K562 (cell line): ENCODE measurements at regions not wholly inside any gene's neighbourhood (a gene's known extent, or its start where the extent isn't known, plus 50 kb on each side); places are given as distances from the start of the nearest gene placed in this dataset.

ENCODE experiments used
- CSDE1 ChIP-seq, 2 experiments: fragments of 450-650 bp; IDR thresholded peaks; 2 replicates each; pipeline ENCODE4 v1.6.1; 2016; ENCODE audit warnings: mild to moderate bottlenecking in 1 of 2
- FOXJ2 ChIP-seq: fragments of 200-800 bp; sonication (Bioruptor generic); IDR thresholded peaks from 2 replicates; pipeline ENCODE4 v1.6.1; 2016; ENCODE audit warnings: missing genetic modification characterization, missing compliant biosample characterization
- FOXP1 ChIP-seq: sonication (generic); formaldehyde crosslinking; IDR thresholded peaks from 2 replicates; pipeline ENCODE4 v1.8.0; 2022; ENCODE audit warnings: mild to moderate bottlenecking, missing genetic modification reagents
- HNRNPL ChIP-seq: fragments of 200-400 bp; formaldehyde crosslinking; IDR thresholded peaks from 2 replicates; pipeline ENCODE4 v1.6.1; 2017; ENCODE audit warnings: low read depth, mild to moderate bottlenecking, low read length
- POLR2AphosphoS5 ChIP-seq: IDR thresholded peaks from 2 replicates; pipeline ENCODE4 v1.6.1; 2011; ENCODE audit warnings: mild to moderate bottlenecking, low read depth, low read length, moderate library complexity; ENCODE audit not compliant: control insufficient read depth, insufficient read depth
- SMC3 ChIP-seq: conservative IDR thresholded peaks from 2 replicates; pipeline ENCODE4 v1.6.1; 2011; ENCODE audit warnings: low read depth, low read length, improper control_type of control experiment; ENCODE audit not compliant: insufficient read depth
- ZNF766 ChIP-seq: fragments of 200-800 bp; sonication (Bioruptor generic); conservative IDR thresholded peaks from 2 replicates; pipeline ENCODE4 v1.6.1; 2016; ENCODE audit warnings: missing genetic modification characterization, missing compliant biosample characterization
- TF ChIP-seq, protein P1 (sequence below): fragments of 150-350 bp; conservative IDR thresholded peaks from 2 replicates; pipeline ENCODE4 v1.6.1; 2014; ENCODE audit warnings: low read length
- TF ChIP-seq, protein P2 (sequence below), 2 experiments: IDR thresholded peaks; 2 replicates each; pipeline ENCODE4 v1.6.1; 2011; ENCODE audit warnings: borderline replicate concordance in 1 of 2, control low read depth in 1 of 2, low read depth in 1 of 2, low read length in 1 of 2, mild to moderate bottlenecking in 1 of 2, mixed read lengths in 1 of 2, moderate library complexity in 1 of 2; ENCODE audit not compliant: insufficient read depth in 1 of 2, insufficient read length in 1 of 2, poor library complexity in 1 of 2, severe bottlenecking in 1 of 2; ENCODE audit errors: extremely low read depth in 1 of 2
- TF ChIP-seq, protein P3 (sequence below): sonication (generic); formaldehyde crosslinking; IDR thresholded peaks from 2 replicates; pipeline ENCODE4 v1.8.1; 2023; ENCODE audit warnings: mild to moderate bottlenecking, missing genetic modification reagents
- TF ChIP-seq, protein P4 (sequence below): fragments of 250-450 bp; sonication (Bioruptor Pico); IDR thresholded peaks from 2 replicates; pipeline ENCODE4 v1.5.0; 2021; ENCODE audit warnings: mild to moderate bottlenecking, borderline replicate concordance
- TF ChIP-seq, protein P5 (sequence below): fragments of 200-800 bp; sonication (Bioruptor generic); IDR thresholded peaks from 2 replicates; pipeline ENCODE4 v1.6.1; 2016; ENCODE audit warnings: missing genetic modification characterization, missing compliant biosample characterization

DNA sequence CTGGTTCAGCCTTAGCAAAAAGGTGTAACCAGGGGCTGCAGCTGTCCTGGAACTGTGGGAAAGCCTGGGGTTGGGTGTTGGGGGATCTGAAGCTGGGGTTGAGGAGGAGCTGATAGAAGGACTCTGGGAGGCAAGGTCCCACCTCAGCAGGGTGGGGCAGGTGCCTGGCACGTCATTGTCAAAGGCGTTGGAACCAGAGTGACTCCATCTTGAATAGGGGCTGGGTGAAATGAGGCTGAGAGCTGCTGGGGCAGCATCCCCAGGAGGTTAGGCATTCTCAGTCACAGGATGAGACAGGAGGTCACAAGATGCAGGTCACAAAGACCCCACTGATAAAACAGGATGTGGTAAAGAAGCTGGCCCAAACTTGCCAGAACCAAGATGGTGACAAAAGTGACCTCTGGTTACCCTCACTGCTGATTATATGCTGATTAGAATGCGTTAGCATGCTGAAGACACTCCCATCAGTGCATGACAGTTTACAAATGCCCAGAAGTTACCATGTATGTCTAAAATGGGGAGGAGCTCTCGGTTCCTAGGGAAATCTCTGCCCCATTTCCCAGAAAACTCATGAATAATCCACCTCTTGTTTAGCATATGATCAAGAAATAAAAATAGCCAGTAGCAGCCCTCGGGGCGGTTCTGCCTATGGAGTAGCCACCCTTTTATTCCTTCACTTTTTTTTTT lies 85.4 kb downstream of the IER5 start (continued):
- TF ChIP-seq, protein P1, sequence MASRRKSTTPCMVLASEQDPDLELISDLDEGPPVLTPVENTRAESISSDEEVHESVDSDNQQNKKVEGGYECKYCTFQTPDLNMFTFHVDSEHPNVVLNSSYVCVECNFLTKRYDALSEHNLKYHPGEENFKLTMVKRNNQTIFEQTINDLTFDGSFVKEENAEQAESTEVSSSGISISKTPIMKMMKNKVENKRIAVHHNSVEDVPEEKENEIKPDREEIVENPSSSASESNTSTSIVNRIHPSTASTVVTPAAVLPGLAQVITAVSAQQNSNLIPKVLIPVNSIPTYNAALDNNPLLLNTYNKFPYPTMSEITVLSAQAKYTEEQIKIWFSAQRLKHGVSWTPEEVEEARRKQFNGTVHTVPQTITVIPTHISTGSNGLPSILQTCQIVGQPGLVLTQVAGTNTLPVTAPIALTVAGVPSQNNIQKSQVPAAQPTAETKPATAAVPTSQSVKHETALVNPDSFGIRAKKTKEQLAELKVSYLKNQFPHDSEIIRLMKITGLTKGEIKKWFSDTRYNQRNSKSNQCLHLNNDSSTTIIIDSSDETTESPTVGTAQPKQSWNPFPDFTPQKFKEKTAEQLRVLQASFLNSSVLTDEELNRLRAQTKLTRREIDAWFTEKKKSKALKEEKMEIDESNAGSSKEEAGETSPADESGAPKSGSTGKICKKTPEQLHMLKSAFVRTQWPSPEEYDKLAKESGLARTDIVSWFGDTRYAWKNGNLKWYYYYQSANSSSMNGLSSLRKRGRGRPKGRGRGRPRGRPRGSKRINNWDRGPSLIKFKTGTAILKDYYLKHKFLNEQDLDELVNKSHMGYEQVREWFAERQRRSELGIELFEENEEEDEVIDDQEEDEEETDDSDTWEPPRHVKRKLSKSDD, result no peak
- TF ChIP-seq CSDE1 (IDR thresholded peaks at IDR 0.05), result no peak
- no peak for TF ChIP-seq FOXJ2
- no peak for TF ChIP-seq HNRNPL
- TF ChIP-seq SMC3, result no peak
- TF ChIP-seq, protein P2, sequence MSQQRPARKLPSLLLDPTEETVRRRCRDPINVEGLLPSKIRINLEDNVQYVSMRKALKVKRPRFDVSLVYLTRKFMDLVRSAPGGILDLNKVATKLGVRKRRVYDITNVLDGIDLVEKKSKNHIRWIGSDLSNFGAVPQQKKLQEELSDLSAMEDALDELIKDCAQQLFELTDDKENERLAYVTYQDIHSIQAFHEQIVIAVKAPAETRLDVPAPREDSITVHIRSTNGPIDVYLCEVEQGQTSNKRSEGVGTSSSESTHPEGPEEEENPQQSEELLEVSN (IDR thresholded peaks at IDR 0.05; ENCODE audit: borderline replicate concordance in 1 of 2, extremely low read depth in 1 of 2, insufficient read depth in 1 of 2, insufficient read length in 1 of 2, low read depth in 1 of 2, low read length in 1 of 2, poor library complexity in 1 of 2, severe bottlenecking in 1 of 2), result no peak
- TF ChIP-seq, protein P3, sequence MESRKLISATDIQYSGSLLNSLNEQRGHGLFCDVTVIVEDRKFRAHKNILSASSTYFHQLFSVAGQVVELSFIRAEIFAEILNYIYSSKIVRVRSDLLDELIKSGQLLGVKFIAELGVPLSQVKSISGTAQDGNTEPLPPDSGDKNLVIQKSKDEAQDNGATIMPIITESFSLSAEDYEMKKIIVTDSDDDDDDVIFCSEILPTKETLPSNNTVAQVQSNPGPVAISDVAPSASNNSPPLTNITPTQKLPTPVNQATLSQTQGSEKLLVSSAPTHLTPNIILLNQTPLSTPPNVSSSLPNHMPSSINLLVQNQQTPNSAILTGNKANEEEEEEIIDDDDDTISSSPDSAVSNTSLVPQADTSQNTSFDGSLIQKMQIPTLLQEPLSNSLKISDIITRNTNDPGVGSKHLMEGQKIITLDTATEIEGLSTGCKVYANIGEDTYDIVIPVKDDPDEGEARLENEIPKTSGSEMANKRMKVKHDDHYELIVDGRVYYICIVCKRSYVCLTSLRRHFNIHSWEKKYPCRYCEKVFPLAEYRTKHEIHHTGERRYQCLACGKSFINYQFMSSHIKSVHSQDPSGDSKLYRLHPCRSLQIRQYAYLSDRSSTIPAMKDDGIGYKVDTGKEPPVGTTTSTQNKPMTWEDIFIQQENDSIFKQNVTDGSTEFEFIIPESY (CRISPR knock-in tag), result no peak
- no peak for TF ChIP-seq FOXP1 (CRISPR knock-in tag)
- TF ChIP-seq, protein P4, sequence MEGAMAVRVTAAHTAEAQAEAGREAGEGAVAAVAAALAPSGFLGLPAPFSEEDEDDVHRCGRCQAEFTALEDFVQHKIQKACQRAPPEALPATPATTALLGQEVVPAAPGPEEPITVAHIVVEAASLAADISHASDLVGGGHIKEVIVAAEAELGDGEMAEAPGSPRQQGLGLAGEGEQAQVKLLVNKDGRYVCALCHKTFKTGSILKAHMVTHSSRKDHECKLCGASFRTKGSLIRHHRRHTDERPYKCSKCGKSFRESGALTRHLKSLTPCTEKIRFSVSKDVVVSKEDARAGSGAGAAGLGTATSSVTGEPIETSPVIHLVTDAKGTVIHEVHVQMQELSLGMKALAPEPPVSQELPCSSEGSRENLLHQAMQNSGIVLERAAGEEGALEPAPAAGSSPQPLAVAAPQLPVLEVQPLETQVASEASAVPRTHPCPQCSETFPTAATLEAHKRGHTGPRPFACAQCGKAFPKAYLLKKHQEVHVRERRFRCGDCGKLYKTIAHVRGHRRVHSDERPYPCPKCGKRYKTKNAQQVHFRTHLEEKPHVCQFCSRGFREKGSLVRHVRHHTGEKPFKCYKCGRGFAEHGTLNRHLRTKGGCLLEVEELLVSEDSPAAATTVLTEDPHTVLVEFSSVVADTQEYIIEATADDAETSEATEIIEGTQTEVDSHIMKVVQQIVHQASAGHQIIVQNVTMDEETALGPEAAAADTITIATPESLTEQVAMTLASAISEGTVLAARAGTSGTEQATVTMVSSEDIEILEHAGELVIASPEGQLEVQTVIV, result peak; percentile 84
- TF ChIP-seq, protein P5, sequence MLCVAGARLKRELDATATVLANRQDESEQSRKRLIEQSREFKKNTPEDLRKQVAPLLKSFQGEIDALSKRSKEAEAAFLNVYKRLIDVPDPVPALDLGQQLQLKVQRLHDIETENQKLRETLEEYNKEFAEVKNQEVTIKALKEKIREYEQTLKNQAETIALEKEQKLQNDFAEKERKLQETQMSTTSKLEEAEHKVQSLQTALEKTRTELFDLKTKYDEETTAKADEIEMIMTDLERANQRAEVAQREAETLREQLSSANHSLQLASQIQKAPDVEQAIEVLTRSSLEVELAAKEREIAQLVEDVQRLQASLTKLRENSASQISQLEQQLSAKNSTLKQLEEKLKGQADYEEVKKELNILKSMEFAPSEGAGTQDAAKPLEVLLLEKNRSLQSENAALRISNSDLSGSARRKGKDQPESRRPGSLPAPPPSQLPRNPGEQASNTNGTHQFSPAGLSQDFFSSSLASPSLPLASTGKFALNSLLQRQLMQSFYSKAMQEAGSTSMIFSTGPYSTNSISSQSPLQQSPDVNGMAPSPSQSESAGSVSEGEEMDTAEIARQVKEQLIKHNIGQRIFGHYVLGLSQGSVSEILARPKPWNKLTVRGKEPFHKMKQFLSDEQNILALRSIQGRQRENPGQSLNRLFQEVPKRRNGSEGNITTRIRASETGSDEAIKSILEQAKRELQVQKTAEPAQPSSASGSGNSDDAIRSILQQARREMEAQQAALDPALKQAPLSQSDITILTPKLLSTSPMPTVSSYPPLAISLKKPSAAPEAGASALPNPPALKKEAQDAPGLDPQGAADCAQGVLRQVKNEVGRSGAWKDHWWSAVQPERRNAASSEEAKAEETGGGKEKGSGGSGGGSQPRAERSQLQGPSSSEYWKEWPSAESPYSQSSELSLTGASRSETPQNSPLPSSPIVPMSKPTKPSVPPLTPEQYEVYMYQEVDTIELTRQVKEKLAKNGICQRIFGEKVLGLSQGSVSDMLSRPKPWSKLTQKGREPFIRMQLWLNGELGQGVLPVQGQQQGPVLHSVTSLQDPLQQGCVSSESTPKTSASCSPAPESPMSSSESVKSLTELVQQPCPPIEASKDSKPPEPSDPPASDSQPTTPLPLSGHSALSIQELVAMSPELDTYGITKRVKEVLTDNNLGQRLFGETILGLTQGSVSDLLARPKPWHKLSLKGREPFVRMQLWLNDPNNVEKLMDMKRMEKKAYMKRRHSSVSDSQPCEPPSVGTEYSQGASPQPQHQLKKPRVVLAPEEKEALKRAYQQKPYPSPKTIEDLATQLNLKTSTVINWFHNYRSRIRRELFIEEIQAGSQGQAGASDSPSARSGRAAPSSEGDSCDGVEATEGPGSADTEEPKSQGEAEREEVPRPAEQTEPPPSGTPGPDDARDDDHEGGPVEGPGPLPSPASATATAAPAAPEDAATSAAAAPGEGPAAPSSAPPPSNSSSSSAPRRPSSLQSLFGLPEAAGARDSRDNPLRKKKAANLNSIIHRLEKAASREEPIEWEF, result peak; percentile 96
- no peak for TF ChIP-seq POLR2AphosphoS5
- TF ChIP-seq ZNF766 (CRISPR knock-in tag), result peak; percentile 99
